Thyroid gland (tissue), 4 donors: ENCODE measurements at regions not wholly inside any gene's neighbourhood (a gene's known extent, or its start where the extent isn't known, plus 50 kb on each side); places are given as distances from the start of the nearest gene placed in this dataset.

Experiments used
- DNase-seq, 2 donors: peaks; one replicate each; pipeline ENCODE4 v3.0.0-alpha.2; 2019
- H3K27ac ChIP-seq, 3 donors: fragments of 200-600 bp; sonication (generic); 1 replicate in 2 of 3; 2 replicates in 1 of 3; pipeline ENCODE4 v1.5.1; 2016 to 2019; ENCODE audit warnings: mild to moderate bottlenecking in 1 of 3, moderate library complexity in 1 of 3
- H3K27me3 ChIP-seq: fragments of 200-600 bp; sonication (generic); one replicate; pipeline ENCODE4 v1.5.1; 2019
- H3K36me3 ChIP-seq, 2 donors: fragments of 200-600 bp; sonication (generic); one replicate each; pipeline ENCODE4 v1.5.1; 2016 to 2019
- H3K4me1 ChIP-seq, 2 donors: fragments of 200-600 bp; sonication (generic); one replicate each; pipeline ENCODE4 v1.5.1; 2017 to 2019
- H3K4me3 ChIP-seq, 3 donors: fragments of 200-600 bp; sonication (generic); replicated peaks in 1 of 3; 1 replicate in 2 of 3; 2 replicates in 1 of 3; pipeline ENCODE4 v1.5.1; 2016; ENCODE audit warnings: mild to moderate bottlenecking in 1 of 3
- H3K9me3 ChIP-seq: fragments of 200-600 bp; sonication (generic); one replicate; pipeline ENCODE4 v1.5.1; 2017
- CTCF ChIP-seq, 6 experiments: fragments of 200-600 bp in 3 of 6; fragments of 450-650 bp in 3 of 6; sonication (generic) in 3 of 6; IDR thresholded peaks; one replicate each; pipeline ENCODE4 v1.5.1; 2016 to 2019; ENCODE audit warnings: antibody characterized with exemption in 6 of 6, mild to moderate bottlenecking in 2 of 6, inconsistent platforms in 1 of 6, moderate library complexity in 1 of 6
- POLR2A ChIP-seq, 2 donors: fragments of 450-650 bp; IDR thresholded peaks; one replicate each; pipeline ENCODE4 v1.6.1; 2017; ENCODE audit warnings: antibody characterized with exemption in 2 of 2, mild to moderate bottlenecking in 2 of 2, moderate library complexity in 1 of 2
- WGBS, 2 donors: methylation state at CpG; one replicate each; pipeline ENCODE4 v1.1.5; 2017; 5-methylcytosine and 5-hydroxymethylcytosine counted together
- intact Hi-C: fragments of 100-400 bp; cut with DNase I; formaldehyde crosslinking; loops from one replicate; pipeline ENCODE4 v1.15.1; 2023

- Histone ChIP-seq H3K27ac (no peak overlapping the region), H3K4me3 (no peak overlapping the region), H3K4me1 (no peaks in the 10 kb centered on the region), H3K9me3 (no peaks in the 10 kb centered on the region), H3K27me3 (no peaks in the 10 kb centered on the region), H3K36me3 (no peaks in the 10 kb centered on the region)
- TF ChIP-seq POLR2A (IDR thresholded peaks at IDR 0.05): no peak
- no peak for TF ChIP-seq CTCF (IDR thresholded peaks at IDR 0.05)
- 71 to 75% methylated on average over 2 of the region's 2 CpGs for WGBS, 2 donors
- intact Hi-C loops: no loop called here
- no peak for DNase-seq
These were observed 167.1 kb upstream of the RBMS1 start for GRCh38 chr2:160660741-160661140.

GRCh38 chr2:160664603-160665140, 171.1 kb upstream of the RBMS1 start:
- DNase-seq: no peak
- intact Hi-C loops: no loop called here
- H3K9me3 ChIP-seq: no peaks in the 10 kb centered on the region
- no peaks in the 10 kb centered on the region for H3K36me3 ChIP-seq
- H3K4me3 ChIP-seq: no peak overlapping the region
- WGBS, 2 donors: 84 to 87% methylated on average over 2 of the region's 2 CpGs
- no peak overlapping the region for H3K27ac ChIP-seq
- H3K27me3 ChIP-seq: no peaks in the 10 kb centered on the region
- TF ChIP-seq POLR2A (IDR thresholded peaks at IDR 0.05) (no peak), CTCF (IDR thresholded peaks at IDR 0.05) (no peak)
- peaks cover 8 to 12% of the 10 kb centered on the region in 2 donors for H3K4me1 ChIP-seq

- intact Hi-C loops: no loop called here
- H3K4me1 ChIP-seq: peaks cover 8 to 12% of the 10 kb centered on the region in 2 donors
- 14 to 18% methylated on average over 5 of the region's 5 CpGs for WGBS, 2 donors
- H3K27me3 ChIP-seq: no peaks in the 10 kb centered on the region
- DNase-seq: no peak
- H3K4me3 ChIP-seq: no peak overlapping the region
- no peak for TF ChIP-seq CTCF (IDR thresholded peaks at IDR 0.05)
- H3K9me3 ChIP-seq: no peaks in the 10 kb centered on the region
- peak overlapping the region in 2 of 3 donors; percentile 0 to 56 for H3K27ac ChIP-seq
- H3K36me3 ChIP-seq: no peaks in the 10 kb centered on the region
These were observed 172.8 kb upstream of the RBMS1 start for GRCh38 chr2:160666154-160667060.

GRCh38 chr2:160667811-160668210, 174.2 kb upstream of the RBMS1 start:
- no peak overlapping the region for H3K4me3 ChIP-seq
- H3K9me3 ChIP-seq: no peaks in the 10 kb centered on the region
- H3K4me1 ChIP-seq: peaks cover 8 to 12% of the 10 kb centered on the region in 2 donors
- intact Hi-C loops: no loop called here
- no peak overlapping the region for H3K27ac ChIP-seq
- TF ChIP-seq POLR2A (IDR thresholded peaks at IDR 0.05): no peak
- TF ChIP-seq CTCF (IDR thresholded peaks at IDR 0.05): no peak
- DNase-seq: no peak
- H3K27me3 ChIP-seq: no peaks in the 10 kb centered on the region
- H3K36me3 ChIP-seq: no peaks in the 10 kb centered on the region

- DNase-seq: no peak
- TF ChIP-seq POLR2A (IDR thresholded peaks at IDR 0.05): no peak
- no peak for TF ChIP-seq CTCF (IDR thresholded peaks at IDR 0.05)
- H3K27ac ChIP-seq: no peak overlapping the region
These were observed 177.0 kb upstream of the RBMS1 start for GRCh38 chr2:160670618-160671017.

More at GRCh38 chr2:160670618-160671017, 177.0 kb upstream of the RBMS1 start:
- H3K4me1 ChIP-seq: peaks cover 8 to 12% of the 10 kb centered on the region in 2 donors
- no peaks in the 10 kb centered on the region for H3K9me3 ChIP-seq
- H3K36me3 ChIP-seq: no peaks in the 10 kb centered on the region
- H3K4me3 ChIP-seq: no peak overlapping the region
- H3K27me3 ChIP-seq: no peaks in the 10 kb centered on the region
- intact Hi-C loops: no loop called here
- WGBS, 2 donors: 93 to 95% methylated on average over 5 of the region's 5 CpGs
